ENCODE measurements at regions not wholly inside any gene's neighbourhood (a gene's known extent, or its start where the extent isn't known, plus 50 kb on each side); places are given as distances from the start of the nearest gene placed in this dataset.
"Not testable (repeated sequence)": the region's sequence is repeated elsewhere in the genome, so short reads cannot be mapped to it uniquely, and the experiment has no call there.

- H3K4me2 ChIP-seq (ENCODE audit: low read length) = peak overlapping the region; percentile 76
- no peaks in the 10 kb centered on the region for H4K20me1 ChIP-seq (ENCODE audit: insufficient read depth, low read length)
- no peaks in the 10 kb centered on the region for H3K36me3 ChIP-seq (ENCODE audit: insufficient read depth, low read length)
- no peak overlapping the region for H3K27ac ChIP-seq (ENCODE audit: low read depth, low read length, poor library complexity, severe bottlenecking)
- H3F3A ChIP-seq (ENCODE audit: insufficient read depth, low read length) = no peaks in the 10 kb centered on the region
- TF ChIP-seq EZH2 (IDR thresholded peaks at IDR 0.05; ENCODE audit: borderline replicate concordance, low read length) (no peak), CTCF (IDR thresholded peaks at IDR 0.05; ENCODE audit: low read length) (peak; percentile 90)
- no peak overlapping the region for H2AFZ ChIP-seq (ENCODE audit: low read length)
- no peaks in the 10 kb centered on the region for H3K27me3 ChIP-seq (ENCODE audit: insufficient read depth, low read length)
- peak overlapping the region; percentile 3; the same call in 1 of the 2 replicates for H3K9ac ChIP-seq (ENCODE audit: low read length)
- H3K9me3 ChIP-seq (ENCODE audit: low read length) = no peaks in the 10 kb centered on the region
- H3K4me3 ChIP-seq (ENCODE audit: low read depth, low read length, poor library complexity, severe bottlenecking) = peak overlapping the region; percentile 50
- H3K9me2 ChIP-seq (ENCODE audit: low read depth, low read length) = no peaks in the 10 kb centered on the region
- no peaks in the 10 kb centered on the region for H3K79me2 ChIP-seq (ENCODE audit: insufficient read depth, low read length)
- peaks cover 13% of the 10 kb centered on the region for H3K4me1 ChIP-seq (ENCODE audit: insufficient read depth, low read length, severe bottlenecking)
Observed at GRCh38 chr4:82284858-82285805, 88.7 kb downstream of the HNRNPD start.

GRCh38 chr4:82284475-82284857 is 89.3 kb downstream of the HNRNPD start:
- H3K4me2 ChIP-seq (ENCODE audit: low read length) = peak overlapping the region; percentile 76
- peaks cover 13% of the 10 kb centered on the region for H3K4me1 ChIP-seq (ENCODE audit: insufficient read depth, low read length, severe bottlenecking)
- no peak for TF ChIP-seq EZH2 (IDR thresholded peaks at IDR 0.05; ENCODE audit: borderline replicate concordance, low read length)
- TF ChIP-seq CTCF (IDR thresholded peaks at IDR 0.05; ENCODE audit: low read length) = no peak
- H3K79me2 ChIP-seq (ENCODE audit: insufficient read depth, low read length) = no peaks in the 10 kb centered on the region
- H3K9me2 ChIP-seq (ENCODE audit: low read depth, low read length) = no peaks in the 10 kb centered on the region
- H4K20me1 ChIP-seq (ENCODE audit: insufficient read depth, low read length) = no peaks in the 10 kb centered on the region
- peak overlapping the region; percentile 81; the same call in 1 of the 2 replicates for H2AFZ ChIP-seq (ENCODE audit: low read length)
- H3K36me3 ChIP-seq (ENCODE audit: insufficient read depth, low read length) = no peaks in the 10 kb centered on the region
- no peak overlapping the region for H3K27ac ChIP-seq (ENCODE audit: low read depth, low read length, poor library complexity, severe bottlenecking)
- H3K27me3 ChIP-seq (ENCODE audit: insufficient read depth, low read length) = no peaks in the 10 kb centered on the region
- no peaks in the 10 kb centered on the region for H3F3A ChIP-seq (ENCODE audit: insufficient read depth, low read length)
- H3K9ac ChIP-seq (ENCODE audit: low read length) = peak overlapping the region; percentile 35; the same call in 1 of the 2 replicates
- H3K4me3 ChIP-seq (ENCODE audit: low read depth, low read length, poor library complexity, severe bottlenecking) = peak overlapping the region; percentile 50
- H3K9me3 ChIP-seq (ENCODE audit: low read length) = no peaks in the 10 kb centered on the region

- no peaks in the 10 kb centered on the region for H3F3A ChIP-seq (ENCODE audit: insufficient read depth, low read length)
- H3K27me3 ChIP-seq (ENCODE audit: insufficient read depth, low read length) = no peaks in the 10 kb centered on the region
- no peak overlapping the region for H3K9ac ChIP-seq (ENCODE audit: low read length)
Observed at GRCh38 chr4:82282875-82283274, 90.9 kb downstream of the HNRNPD start.

GRCh38 chr4:82279550-82279949 is 94.2 kb downstream of the HNRNPD start:
- H4K20me1 ChIP-seq (ENCODE audit: insufficient read depth, low read length); H3K4me2 ChIP-seq (ENCODE audit: low read length); H3K27ac ChIP-seq (ENCODE audit: low read depth, low read length, poor library complexity, severe bottlenecking); H3K79me2 ChIP-seq (ENCODE audit: insufficient read depth, low read length); H3K9me2 ChIP-seq (ENCODE audit: low read depth, low read length); H3K9me3 ChIP-seq (ENCODE audit: low read length); H3K4me1 ChIP-seq (ENCODE audit: insufficient read depth, low read length, severe bottlenecking); H3K9ac ChIP-seq (ENCODE audit: low read length); H3K27me3 ChIP-seq (ENCODE audit: insufficient read depth, low read length); H3K36me3 ChIP-seq (ENCODE audit: insufficient read depth, low read length); H3K4me3 ChIP-seq (ENCODE audit: low read depth, low read length, poor library complexity, severe bottlenecking); H3F3A ChIP-seq (ENCODE audit: insufficient read depth, low read length); H2AFZ ChIP-seq (ENCODE audit: low read length): not testable (repeated sequence)

More at GRCh38 chr4:82282875-82283274, 90.9 kb downstream of the HNRNPD start:
- TF ChIP-seq EZH2 (IDR thresholded peaks at IDR 0.05; ENCODE audit: borderline replicate concordance, low read length) = no peak
- no peak for TF ChIP-seq CTCF (IDR thresholded peaks at IDR 0.05; ENCODE audit: low read length)
- Histone ChIP-seq H3K4me1 (ENCODE audit: insufficient read depth, low read length, severe bottlenecking) (peaks cover 13% of the 10 kb centered on the region), H3K27ac (ENCODE audit: low read depth, low read length, poor library complexity, severe bottlenecking) (no peak overlapping the region), H3K4me2 (ENCODE audit: low read length) (no peak overlapping the region), H3K4me3 (ENCODE audit: low read depth, low read length, poor library complexity, severe bottlenecking) (no peak overlapping the region), H3K9me3 (ENCODE audit: low read length) (no peaks in the 10 kb centered on the region), H3K79me2 (ENCODE audit: insufficient read depth, low read length) (no peaks in the 10 kb centered on the region), H3K36me3 (ENCODE audit: insufficient read depth, low read length) (no peaks in the 10 kb centered on the region), H2AFZ (ENCODE audit: low read length) (no peak overlapping the region), H4K20me1 (ENCODE audit: insufficient read depth, low read length) (no peaks in the 10 kb centered on the region), H3K9me2 (ENCODE audit: low read depth, low read length) (no peaks in the 10 kb centered on the region)

All from OCI-LY1 (cell line).